Erythroblast (primary cell): ENCODE measurements at regions not wholly inside any gene's neighbourhood (a gene's known extent, or its start where the extent isn't known, plus 50 kb on each side); places are given as distances from the start of the nearest gene placed in this dataset.

ENCODE experiments used
- GATA1 ChIP-seq: IDR thresholded peaks from 2 replicates; pipeline ENCODE4 v1.6.1; 2011; ENCODE audit warnings: low read depth, mild to moderate bottlenecking, control low read depth, low read length, moderate library complexity
- POLR2A ChIP-seq: IDR thresholded peaks from 2 replicates; pipeline ENCODE4 v1.6.1; 2011; ENCODE audit warnings: mild to moderate bottlenecking, low read length

DNA sequence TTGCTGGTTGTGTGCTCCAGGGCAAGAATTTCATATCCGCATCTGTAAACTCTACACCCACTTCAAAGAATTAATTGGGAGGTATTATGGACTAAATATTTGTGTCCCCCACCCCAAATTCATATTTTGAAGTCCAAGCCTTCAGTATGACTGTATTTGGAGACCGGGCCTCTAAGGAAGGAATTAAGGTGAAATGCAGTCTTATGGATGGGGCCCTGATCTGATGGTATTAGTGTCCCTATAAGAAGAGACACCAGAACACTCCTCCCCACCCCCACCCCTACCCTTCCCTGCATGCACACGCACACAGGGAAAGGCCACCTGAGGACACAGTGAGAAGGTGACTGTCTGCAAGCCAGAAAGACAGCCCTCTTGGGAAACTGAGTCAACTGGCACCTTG lies 332.4 kb downstream of the RPS6KC1 start:
- no peak for TF ChIP-seq POLR2A
- no peak for TF ChIP-seq GATA1
